GM21528 (cell line): ENCODE measurements at regions not wholly inside any gene's neighbourhood (a gene's known extent, or its start where the extent isn't known, plus 50 kb on each side); places are given as distances from the start of the nearest gene placed in this dataset.

Experiments
- ATAC-seq: cut with Tn5 transposase; IDR thresholded peaks from one replicate; pipeline ENCODE4 v1.9.1; 2021; ENCODE audit warnings: mild to moderate bottlenecking, moderate library complexity; ENCODE audit not compliant: unreplicated experiment, low FRiP score

DNA sequence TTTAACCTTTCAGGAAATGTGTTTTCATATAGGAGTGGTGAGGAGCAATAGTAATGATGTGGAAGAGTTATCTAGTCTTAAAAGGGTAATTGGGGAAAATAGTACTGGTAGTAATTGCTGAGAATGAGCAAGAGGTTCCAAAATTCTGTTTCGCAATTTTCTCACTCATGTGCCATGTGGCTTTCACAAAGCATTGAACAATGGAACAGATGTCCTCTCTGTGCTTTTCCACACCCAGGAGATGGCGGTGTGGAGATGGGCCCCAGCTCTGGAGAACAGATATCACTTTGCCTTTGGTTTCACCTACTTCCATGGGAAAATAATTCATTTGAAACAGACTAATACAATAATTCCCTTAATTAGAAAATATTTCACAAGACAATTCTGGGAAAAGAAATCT lies 170.0 kb upstream of the SLC10A2 start:
- ATAC-seq: no peak

- ATAC-seq: no peak
Observed at GRCh38 chr13:103229674-103230073, 163.5 kb upstream of the SLC10A2 start.

DNA sequence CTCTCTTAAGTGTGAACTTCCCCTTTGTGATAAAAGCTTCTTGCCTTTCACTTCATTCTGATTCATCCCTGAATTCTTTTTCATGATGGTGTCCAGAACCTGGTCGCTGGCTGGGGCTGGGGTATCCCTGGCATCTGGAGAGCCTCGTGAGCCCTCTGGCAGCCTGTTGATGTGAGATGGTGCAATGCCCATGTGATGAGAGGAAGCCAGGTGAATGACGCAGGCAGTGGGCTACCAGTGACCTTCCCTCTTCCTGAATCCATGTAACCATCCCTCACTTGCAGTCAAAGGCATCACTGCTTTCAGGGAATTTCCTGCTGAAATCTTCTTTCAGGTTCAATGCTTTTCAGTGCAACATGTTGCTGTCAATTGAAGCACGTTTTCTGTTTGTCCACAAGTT lies 158.6 kb upstream of the SLC10A2 start:
- no peak for ATAC-seq

DNA sequence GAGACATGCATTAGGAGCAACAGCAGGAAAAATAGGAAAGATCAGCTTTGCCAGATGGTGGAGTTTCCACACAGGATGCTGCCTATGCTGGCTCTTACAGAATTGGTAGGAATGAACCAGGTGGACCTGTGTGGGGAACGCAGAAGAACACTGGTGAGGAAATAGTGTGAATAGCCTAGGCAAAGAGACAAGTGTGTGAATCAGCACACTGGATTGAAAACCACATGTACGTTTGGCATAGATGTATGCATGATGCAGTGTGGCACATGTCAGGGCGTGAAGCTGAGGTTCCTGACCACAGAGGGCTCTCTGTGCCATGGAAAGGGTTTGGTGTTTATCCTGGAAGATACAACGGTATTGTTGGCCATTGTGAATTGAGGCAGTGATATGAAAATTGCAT lies 156.5 kb upstream of the SLC10A2 start:
- ATAC-seq: no peak

- no peak for ATAC-seq
Observed at GRCh38 chr13:103218253-103218652, 152.0 kb upstream of the SLC10A2 start.

DNA sequence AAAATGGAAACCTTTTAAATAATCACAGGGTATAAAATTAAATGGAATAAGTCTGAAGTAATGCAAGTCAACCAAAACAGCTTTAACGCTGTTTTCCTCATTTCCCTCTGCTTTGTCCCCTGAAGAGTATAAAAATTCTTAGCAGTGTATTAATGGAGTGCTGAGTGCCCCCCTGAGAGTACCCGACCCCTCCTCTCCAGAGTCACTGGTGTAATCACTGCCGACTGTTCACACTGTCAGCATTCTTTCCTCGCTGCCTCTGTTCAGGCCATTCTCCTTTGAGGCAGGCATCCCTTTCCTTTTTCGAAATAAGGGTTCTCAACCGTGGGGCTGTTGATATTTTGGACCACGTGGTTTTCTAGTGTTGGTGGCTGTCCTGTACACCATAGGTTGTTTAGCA lies 146.9 kb upstream of the SLC10A2 start:
- ATAC-seq: no peak

DNA sequence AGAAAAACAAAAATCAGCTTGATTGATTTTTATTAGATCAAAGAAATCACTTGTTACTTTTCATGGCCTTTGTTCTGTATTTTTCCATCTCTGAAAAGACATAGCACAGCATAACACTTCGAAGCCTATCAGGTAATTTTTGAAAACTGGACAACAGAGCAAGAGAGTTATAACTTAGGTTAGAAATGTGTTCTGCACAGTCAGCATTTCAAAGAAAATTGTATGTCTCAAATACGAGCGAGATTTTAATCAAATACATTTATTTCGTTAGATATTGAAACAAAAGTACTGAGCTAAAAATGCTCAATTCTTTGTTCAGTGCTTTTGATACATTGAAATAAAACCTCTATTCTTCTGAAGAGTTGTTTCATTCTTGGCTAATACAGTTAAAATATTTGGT lies 144.1 kb upstream of the SLC10A2 start:
- ATAC-seq: no peak

- ATAC-seq: no peak
Observed at GRCh38 chr13:103203735-103204330, 137.6 kb upstream of the SLC10A2 start.

DNA sequence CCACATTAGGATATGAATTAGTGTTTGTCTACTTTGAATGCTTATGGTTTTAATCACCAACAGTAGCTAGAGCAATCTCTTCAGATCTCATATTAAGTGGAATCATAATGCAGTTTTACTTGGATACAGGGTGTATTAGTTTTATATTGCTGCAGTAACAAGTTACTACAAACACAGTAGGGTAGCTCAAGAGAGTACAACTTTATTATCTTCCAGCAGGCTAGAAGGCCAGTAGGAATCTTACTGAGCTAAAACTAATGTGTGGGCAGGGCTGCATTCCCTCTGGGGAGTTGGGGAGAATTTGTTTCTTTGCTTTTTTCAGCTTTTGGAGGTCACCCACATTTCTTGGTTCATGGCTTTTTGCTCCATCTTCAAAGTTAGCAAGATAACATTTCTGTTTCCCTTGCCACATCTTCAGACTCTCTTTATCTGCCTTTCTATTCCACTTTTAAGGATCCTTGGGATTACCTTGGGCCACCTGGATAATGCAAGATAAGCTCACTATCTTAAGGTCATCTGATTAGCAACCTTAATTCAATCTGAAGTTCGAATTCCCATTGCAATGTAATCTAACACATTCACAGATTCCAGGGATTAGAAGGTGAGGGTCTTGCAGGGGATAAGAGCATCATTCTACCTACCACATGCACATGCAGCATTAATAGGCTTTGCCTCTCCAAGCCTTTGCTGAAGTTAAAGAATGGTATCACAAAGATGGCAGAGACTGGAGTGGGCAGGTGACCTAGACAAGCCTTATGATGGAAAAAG lies 134.1 kb upstream of the SLC10A2 start:
- ATAC-seq: no peak

- no peak for ATAC-seq
Observed at GRCh38 chr13:103199380-103200088, 133.3 kb upstream of the SLC10A2 start.

DNA sequence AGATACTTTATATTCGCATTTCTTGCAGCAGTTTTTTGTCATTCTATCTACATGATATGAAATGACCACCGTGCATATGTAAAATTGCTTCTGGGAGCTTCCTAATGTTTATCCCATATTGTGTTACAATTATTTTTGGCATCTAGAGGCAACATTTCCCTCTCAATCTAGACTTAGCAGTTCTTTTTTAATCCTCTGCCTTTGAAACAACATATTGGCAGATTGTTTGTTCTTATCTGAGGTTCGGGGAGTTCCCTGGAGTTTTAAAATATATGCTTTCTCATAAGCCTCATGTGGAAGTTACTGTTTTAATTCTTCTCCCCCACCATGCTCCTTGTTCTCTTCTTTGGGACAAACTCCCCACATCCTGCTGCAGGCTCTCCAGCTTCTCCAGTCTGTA lies 130.1 kb upstream of the SLC10A2 start:
- ATAC-seq: no peak

DNA sequence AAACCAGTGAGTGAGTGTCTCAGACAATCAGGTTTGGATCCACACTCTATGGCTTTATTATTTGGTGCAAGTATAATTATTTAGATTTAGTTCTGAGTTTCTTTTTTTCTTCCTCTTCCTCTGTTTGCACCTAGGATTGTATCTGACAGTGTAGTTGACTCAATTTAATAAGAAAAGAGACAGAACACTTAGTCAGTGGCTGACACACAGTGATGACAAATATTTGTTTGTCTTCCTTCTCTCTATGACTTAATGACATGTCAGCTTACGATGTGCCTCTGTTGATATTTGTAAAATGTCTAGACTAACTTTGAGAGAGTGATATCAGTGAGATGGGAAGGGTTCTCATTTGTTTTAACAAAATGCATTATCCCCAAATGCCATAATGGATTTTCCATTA lies 129.5 kb upstream of the SLC10A2 start:
- no peak for ATAC-seq

DNA sequence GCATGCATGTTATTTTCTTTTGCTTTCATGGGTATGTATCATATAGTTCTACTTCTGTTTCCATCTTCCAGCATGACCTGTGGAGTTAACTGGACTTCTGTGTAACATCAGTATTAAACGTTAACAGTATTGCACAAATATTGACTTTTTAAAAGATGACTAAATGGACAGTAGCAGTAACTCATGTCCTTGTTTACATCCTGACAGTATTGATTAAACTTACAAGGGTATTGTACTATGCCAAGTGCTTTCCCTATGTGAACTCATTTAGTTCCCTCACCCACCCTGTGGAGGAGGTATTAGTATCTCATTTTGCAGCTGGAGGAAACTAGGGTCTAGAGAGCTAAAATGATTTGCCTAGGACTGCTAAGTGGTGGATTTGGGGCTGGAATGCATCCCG lies 128.7 kb upstream of the SLC10A2 start:
- no peak for ATAC-seq

DNA sequence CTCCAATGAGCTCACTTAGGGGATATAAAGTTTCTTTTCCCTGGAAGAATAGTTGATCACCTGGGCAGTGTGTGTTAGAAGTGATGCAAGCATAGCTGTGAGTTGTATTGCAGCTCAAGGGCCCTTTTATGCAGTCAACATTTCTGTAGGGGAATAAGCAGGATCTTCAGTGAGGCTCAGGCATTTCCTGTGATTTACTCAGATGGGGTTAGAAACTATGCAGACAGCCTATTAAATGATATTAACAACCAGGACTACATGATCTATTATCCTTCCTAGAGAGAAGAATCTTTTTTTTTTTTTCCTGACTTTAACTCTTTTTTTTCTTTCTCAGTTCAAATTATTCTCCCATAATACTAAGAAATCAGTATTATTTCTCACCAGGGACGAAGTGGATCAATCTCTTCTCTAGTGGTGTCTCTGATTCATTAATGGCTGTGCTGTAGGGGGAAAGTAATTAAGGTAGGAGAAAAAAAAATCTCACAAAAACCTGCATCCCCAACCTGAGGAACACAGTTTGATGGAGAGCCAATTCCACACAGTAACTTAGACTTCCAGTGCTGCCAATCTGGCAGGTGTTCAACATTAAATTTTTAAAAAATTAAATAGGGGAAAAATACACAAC lies 126.4 kb upstream of the SLC10A2 start:
- no peak for ATAC-seq

DNA sequence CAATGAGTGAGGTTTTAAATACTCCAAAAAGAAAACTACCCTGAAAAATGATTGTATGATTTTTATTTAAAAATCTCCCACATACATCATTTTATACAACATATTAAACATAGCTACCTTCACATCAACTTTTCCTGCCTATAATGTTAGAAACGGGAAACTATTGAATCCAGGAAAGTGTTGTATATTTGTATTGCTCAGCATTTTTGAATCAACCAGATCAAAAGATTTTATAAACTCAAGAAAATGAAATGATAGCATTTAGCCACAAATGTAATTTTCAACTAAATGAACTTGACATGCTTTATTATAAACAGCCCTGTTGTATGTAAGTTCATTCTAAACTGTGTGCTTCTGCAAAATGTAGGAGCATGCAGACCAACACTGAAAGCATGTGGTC lies 124.6 kb upstream of the SLC10A2 start:
- no peak for ATAC-seq

DNA sequence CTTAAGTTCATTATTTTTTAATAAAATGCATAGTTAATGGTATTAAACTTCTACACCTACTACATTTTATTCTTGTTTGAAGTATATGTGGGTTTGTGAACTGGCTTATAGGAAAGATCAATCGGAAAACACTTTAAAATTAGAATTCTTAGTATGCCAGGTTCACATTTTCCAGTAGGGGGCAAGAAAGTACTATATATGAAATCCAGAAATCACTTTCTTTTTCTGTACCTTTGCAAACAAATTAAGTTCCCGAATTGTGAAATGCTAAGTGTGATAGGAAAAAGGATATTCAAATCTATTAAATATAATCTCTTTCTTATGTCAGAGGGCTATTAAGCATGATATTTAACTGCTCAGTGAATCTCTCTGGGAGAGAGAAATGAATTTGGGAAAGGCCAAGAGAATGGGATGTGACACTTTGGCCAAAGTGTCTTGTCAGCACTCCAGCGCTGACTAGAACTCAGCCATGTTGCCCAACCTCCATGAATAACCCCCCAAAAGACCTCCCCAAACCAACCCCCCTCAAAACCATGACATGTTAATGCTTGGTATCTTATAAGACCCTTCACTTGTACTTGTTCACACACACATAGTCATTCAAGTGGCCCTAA lies 122.6 kb upstream of the SLC10A2 start:
- ATAC-seq: no peak

- ATAC-seq: no peak
Observed at GRCh38 chr13:103187721-103188156, 121.5 kb upstream of the SLC10A2 start.

DNA sequence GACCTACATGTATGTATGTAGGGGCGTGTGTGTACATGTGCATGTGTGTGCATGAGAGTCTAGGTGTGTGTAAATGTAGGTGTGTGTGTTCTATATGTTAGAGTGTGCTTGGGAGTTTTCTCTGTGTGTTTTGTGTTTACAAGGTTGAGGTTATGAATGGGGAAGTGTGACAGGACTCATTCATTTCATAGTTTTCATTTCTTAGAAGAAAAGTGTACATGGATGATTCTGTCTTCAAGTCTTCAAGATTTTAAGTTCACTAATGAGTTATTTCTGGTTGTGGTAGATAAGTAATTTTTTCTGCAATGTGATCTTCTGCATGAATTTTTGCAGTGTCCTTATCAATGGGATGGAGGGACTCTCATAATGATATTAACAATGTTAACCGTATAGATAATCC lies 118.2 kb upstream of the SLC10A2 start:
- no peak for ATAC-seq

DNA sequence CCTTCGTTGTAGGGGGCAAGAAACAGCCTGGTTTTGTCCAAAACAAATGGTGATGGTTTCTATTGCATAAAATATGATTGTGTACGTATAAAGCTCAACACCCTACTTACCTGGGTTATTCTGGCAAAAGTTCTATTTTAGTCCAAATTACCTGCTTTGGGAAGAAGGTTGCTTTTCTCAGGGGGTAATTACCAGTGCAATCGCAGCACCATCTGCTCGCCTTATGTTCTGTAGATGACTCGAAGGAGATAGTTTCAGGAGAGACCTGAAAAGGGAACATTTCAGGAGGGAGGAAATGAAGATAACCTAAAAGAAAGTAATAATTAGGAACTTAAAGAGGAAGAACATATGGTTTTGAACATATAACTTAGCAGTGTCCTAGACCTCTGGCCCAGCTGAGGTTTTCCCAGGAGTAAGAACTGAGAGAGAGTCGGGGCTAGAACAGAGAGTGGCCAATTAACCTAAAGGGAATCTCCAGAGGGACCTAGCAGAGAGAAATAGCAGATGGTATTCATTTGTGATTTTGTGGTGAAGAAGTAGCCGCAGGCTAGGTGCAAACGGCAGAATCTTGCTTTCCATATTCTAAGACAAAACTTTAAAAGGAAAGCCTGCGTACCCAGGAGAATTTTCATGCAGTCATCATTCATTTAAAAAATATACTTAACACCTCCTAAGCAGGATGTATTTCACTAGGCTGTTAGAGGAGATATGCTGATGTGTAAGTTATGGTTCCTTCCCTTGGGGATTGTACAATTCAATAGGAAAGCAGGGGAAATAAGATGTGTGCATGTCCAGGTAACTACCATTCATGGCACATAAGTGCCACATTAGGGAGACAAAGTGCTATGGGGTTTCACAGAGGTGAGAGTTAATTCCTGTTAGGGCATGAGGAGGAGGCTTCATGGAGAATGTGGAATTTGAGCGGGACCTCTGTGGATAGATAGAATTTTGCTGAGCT lies 113.0 kb upstream of the SLC10A2 start:
- no peak for ATAC-seq

DNA sequence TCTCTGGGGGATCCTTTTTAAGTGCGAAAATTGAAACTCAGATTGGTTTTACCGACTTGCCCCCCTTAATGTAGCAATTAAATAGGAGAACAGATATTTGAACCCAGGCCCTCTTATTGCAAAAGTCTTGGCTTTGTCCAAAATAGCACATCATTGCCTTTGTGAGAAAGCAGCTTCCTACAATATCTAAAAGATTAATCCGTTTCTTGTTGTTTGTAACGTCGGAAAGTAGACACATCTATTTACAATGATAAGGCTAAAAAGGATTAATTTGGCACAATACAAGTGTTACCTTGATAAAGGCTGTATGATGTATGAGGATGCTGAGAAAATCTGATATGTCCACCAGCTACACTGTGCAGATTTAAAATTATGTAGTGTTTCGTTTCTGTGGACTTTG lies 108.7 kb upstream of the SLC10A2 start:
- no peak for ATAC-seq
